ENCODE measurements at regions not wholly inside any gene's neighbourhood (a gene's known extent, or its start where the extent isn't known, plus 50 kb on each side); places are given as distances from the start of the nearest gene placed in this dataset.

DNA sequence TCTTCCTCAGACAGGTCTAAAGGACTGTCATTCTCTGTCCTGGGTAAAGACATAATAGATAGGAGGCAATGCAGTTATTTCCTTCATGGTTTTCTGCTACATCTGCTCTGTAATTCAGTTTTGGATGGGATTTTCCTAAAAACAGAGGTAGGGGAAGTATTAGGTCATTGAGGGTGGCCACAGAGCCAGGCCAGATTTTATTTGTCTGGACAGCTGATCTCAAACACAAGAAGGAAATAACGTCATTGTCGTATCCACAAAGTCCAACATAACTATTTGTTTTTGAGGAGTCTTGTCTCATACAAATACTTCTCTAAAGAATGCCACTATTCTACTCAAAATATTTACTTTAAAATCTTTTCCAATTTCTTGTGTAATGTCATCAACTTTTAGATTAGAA is 154.8 kb upstream of the MAP2 start:
- TF ChIP-seq POLR2A (IDR thresholded peaks at IDR 0.05; ENCODE audit: extremely low read depth, insufficient read length): no peak
- TF ChIP-seq, protein P1, sequence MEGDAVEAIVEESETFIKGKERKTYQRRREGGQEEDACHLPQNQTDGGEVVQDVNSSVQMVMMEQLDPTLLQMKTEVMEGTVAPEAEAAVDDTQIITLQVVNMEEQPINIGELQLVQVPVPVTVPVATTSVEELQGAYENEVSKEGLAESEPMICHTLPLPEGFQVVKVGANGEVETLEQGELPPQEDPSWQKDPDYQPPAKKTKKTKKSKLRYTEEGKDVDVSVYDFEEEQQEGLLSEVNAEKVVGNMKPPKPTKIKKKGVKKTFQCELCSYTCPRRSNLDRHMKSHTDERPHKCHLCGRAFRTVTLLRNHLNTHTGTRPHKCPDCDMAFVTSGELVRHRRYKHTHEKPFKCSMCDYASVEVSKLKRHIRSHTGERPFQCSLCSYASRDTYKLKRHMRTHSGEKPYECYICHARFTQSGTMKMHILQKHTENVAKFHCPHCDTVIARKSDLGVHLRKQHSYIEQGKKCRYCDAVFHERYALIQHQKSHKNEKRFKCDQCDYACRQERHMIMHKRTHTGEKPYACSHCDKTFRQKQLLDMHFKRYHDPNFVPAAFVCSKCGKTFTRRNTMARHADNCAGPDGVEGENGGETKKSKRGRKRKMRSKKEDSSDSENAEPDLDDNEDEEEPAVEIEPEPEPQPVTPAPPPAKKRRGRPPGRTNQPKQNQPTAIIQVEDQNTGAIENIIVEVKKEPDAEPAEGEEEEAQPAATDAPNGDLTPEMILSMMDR (IDR thresholded peaks at IDR 0.05; ENCODE audit: low read depth, low read length): no peak
- TF ChIP-seq MYC (IDR thresholded peaks at IDR 0.05; ENCODE audit: low read depth, low read length): no peak

All from NB4 (cell line).